Activated T-helper 9 cell treated with anti-CD3 and anti-CD28 coated beads, Interleukin-2, amount 50 U/mL, for 16 hours (primary cell): ENCODE measurements at regions not wholly inside any gene's neighbourhood (a gene's known extent, or its start where the extent isn't known, plus 50 kb on each side); places are given as distances from the start of the nearest gene placed in this dataset.
"Not testable (repeated sequence)": the region's sequence is repeated elsewhere in the genome, so short reads cannot be mapped to it uniquely, and the experiment has no call there.

Experiments used
- DNase-seq: peaks from one replicate; pipeline ENCODE4 v3.0.0-alpha.2; 2020; ENCODE audit warnings: low read depth

GRCh38 chr2:132318481-132318880, 98.1 kb upstream of the GPR39 start:
- DNase-seq = not testable (repeated sequence)

- not testable (repeated sequence) for DNase-seq
These were observed 92.6 kb upstream of the GPR39 start for GRCh38 chr2:132324005-132324404.

- DNase-seq = not testable (repeated sequence)
These were observed 84.1 kb upstream of the GPR39 start for GRCh38 chr2:132332345-132333033.

- not testable (repeated sequence) for DNase-seq
These were observed 79.5 kb upstream of the GPR39 start for GRCh38 chr2:132337135-132337534.

GRCh38 chr2:132337844-132338243, 78.8 kb upstream of the GPR39 start:
- DNase-seq = not testable (repeated sequence)

- not testable (repeated sequence) for DNase-seq
These were observed 69.4 kb upstream of the GPR39 start for GRCh38 chr2:132347041-132347780.

GRCh38 chr2:132349092-132349687, 67.4 kb upstream of the GPR39 start:
- DNase-seq = not testable (repeated sequence)

GRCh38 chr2:132351668-132352067, 64.9 kb upstream of the GPR39 start:
- not testable (repeated sequence) for DNase-seq

- not testable (repeated sequence) for DNase-seq
These were observed 64.1 kb upstream of the GPR39 start for GRCh38 chr2:132352481-132353001.

GRCh38 chr2:132353380-132353779, 63.2 kb upstream of the GPR39 start:
- not testable (repeated sequence) for DNase-seq

- not testable (repeated sequence) for DNase-seq
These were observed 55.6 kb upstream of the GPR39 start for GRCh38 chr2:132360964-132361363.

GRCh38 chr2:132361498-132361897, 55.1 kb upstream of the GPR39 start:
- not testable (repeated sequence) for DNase-seq

GRCh38 chr2:132363352-132363751, 53.3 kb upstream of the GPR39 start:
- DNase-seq = not testable (repeated sequence)

GRCh38 chr2:132365963-132366362, 50.6 kb upstream of the GPR39 start:
- not testable (repeated sequence) for DNase-seq

GRCh38 chr2:132366421-132367180, 50.0 kb upstream of the GPR39 start:
- DNase-seq = no peak
